Glutamatergic neuron (in vitro differentiated cells): ENCODE measurements at regions not wholly inside any gene's neighbourhood (a gene's known extent, or its start where the extent isn't known, plus 50 kb on each side); places are given as distances from the start of the nearest gene placed in this dataset.
"Not testable (repeated sequence)": the region's sequence is repeated elsewhere in the genome, so short reads cannot be mapped to it uniquely, and the experiment has no call there.

ENCODE experiments used
- DNase-seq: peaks from one replicate; pipeline ENCODE4 v3.0.0; 2022
- H3K27ac Mint-ChIP-seq: one replicate; pipeline ENCODE4 v1.8.0; 2020; ENCODE audit warnings: mild to moderate bottlenecking, mixed read lengths, inconsistent platforms; ENCODE audit not compliant: unreplicated experiment
- H3K27me3 Mint-ChIP-seq: one replicate; pipeline ENCODE4 v1.8.0; 2020; ENCODE audit warnings: mild to moderate bottlenecking, moderate library complexity, mixed read lengths, inconsistent platforms; ENCODE audit not compliant: unreplicated experiment
- H3K36me3 Mint-ChIP-seq: one replicate; pipeline ENCODE4 v1.8.0; 2020; ENCODE audit warnings: mild to moderate bottlenecking, mixed read lengths, inconsistent platforms; ENCODE audit not compliant: unreplicated experiment
- H3K4me1 Mint-ChIP-seq: one replicate; pipeline ENCODE4 v1.8.0; 2020; ENCODE audit warnings: mild to moderate bottlenecking, low read depth, mixed read lengths, inconsistent platforms; ENCODE audit not compliant: unreplicated experiment
- H3K4me3 Mint-ChIP-seq: one replicate; pipeline ENCODE4 v1.8.0; 2020; ENCODE audit warnings: mild to moderate bottlenecking, mixed read lengths, inconsistent platforms; ENCODE audit not compliant: unreplicated experiment
- H3K9me3 Mint-ChIP-seq: one replicate; pipeline ENCODE4 v1.8.0; 2020; ENCODE audit warnings: mild to moderate bottlenecking, moderate library complexity, mixed read lengths, inconsistent platforms; ENCODE audit not compliant: unreplicated experiment
- TF ChIP-seq, protein P1 (sequence below): fragments of 200-600 bp; sonication (generic); IDR thresholded peaks from one replicate; pipeline ENCODE4 v1.5.0; 2021; ENCODE audit not compliant: partially characterized antibody, unreplicated experiment

DNA sequence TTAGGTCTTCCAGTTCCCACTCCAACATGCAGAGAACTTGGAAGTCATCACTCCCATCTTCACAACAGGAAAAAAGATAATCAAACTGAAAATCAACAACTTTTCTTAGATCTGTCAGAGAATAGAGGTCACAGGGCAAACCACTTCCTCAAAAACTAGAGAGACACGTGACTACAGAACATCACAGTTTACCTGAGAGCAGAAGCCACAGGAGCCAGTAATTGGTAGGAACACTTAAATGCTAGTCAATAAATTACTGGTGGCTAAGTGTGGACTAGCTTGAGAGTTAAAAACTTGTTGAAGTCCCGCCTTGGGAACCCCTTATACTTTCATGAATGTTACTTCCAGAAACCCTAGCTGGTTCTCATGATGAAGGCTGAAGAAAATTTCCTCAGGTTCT, 81.1 kb downstream of the THSD1 start:
- H3K27ac Mint-ChIP-seq, H3K36me3 Mint-ChIP-seq, DNase-seq, H3K4me1 Mint-ChIP-seq, H3K9me3 Mint-ChIP-seq, H3K27me3 Mint-ChIP-seq, H3K4me3 Mint-ChIP-seq: not testable (repeated sequence)

GRCh38 chr13:52319876-52320275, 86.1 kb downstream of the THSD1 start:
- H3K27me3 Mint-ChIP-seq = no peaks in the 10 kb centered on the region
- no peaks in the 10 kb centered on the region for H3K9me3 Mint-ChIP-seq
- no peaks in the 10 kb centered on the region for H3K4me1 Mint-ChIP-seq
- no peak overlapping the region for H3K4me3 Mint-ChIP-seq
- no peaks in the 10 kb centered on the region for H3K36me3 Mint-ChIP-seq
- TF ChIP-seq, protein P1, sequence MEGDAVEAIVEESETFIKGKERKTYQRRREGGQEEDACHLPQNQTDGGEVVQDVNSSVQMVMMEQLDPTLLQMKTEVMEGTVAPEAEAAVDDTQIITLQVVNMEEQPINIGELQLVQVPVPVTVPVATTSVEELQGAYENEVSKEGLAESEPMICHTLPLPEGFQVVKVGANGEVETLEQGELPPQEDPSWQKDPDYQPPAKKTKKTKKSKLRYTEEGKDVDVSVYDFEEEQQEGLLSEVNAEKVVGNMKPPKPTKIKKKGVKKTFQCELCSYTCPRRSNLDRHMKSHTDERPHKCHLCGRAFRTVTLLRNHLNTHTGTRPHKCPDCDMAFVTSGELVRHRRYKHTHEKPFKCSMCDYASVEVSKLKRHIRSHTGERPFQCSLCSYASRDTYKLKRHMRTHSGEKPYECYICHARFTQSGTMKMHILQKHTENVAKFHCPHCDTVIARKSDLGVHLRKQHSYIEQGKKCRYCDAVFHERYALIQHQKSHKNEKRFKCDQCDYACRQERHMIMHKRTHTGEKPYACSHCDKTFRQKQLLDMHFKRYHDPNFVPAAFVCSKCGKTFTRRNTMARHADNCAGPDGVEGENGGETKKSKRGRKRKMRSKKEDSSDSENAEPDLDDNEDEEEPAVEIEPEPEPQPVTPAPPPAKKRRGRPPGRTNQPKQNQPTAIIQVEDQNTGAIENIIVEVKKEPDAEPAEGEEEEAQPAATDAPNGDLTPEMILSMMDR = no peak
- no peak for DNase-seq
- no peak overlapping the region for H3K27ac Mint-ChIP-seq

DNA sequence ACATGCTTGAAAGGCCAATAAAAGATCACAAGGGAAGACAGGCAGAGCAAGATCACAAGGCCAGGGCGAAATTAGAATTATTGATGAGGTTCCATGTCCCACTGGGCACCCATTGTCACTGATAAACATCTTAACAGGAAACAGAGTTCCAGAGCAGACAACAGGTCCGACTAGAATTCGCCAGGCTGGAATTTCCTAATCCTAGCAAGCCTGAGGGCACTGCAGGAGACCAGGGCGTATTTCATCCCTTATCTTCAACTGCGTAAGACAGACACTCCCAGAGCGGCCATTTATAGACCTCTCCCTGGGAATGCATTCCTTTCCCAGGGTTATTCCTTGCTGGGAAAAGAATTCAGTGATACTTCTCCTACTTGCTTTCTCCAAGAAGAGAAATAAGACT, 96.1 kb downstream of the THSD1 start:
- H3K27me3 Mint-ChIP-seq, H3K27ac Mint-ChIP-seq, H3K9me3 Mint-ChIP-seq: not testable (repeated sequence)

GRCh38 chr13:52306336-52306735, 99.6 kb downstream of the THSD1 start:
- H3K4me3 Mint-ChIP-seq, H3K4me1 Mint-ChIP-seq, DNase-seq, H3K27ac Mint-ChIP-seq, H3K9me3 Mint-ChIP-seq, H3K27me3 Mint-ChIP-seq: not testable (repeated sequence)
- peaks cover 11% of the 10 kb centered on the region for H3K36me3 Mint-ChIP-seq

More for the DNA sequence above, 96.1 kb downstream of the THSD1 start:
- H3K4me1 Mint-ChIP-seq, DNase-seq, H3K4me3 Mint-ChIP-seq: not testable (repeated sequence)
- H3K36me3 Mint-ChIP-seq = peaks cover 17% of the 10 kb centered on the region

GRCh38 chr13:52303098-52303497, 102.9 kb downstream of the THSD1 start:
- DNase-seq, H3K27ac Mint-ChIP-seq, H3K27me3 Mint-ChIP-seq, H3K4me1 Mint-ChIP-seq, H3K9me3 Mint-ChIP-seq, H3K4me3 Mint-ChIP-seq, H3K36me3 Mint-ChIP-seq: not testable (repeated sequence)

GRCh38 chr13:52302688-52303087, 103.3 kb downstream of the THSD1 start:
- not testable (repeated sequence) for DNase-seq, H3K4me1 Mint-ChIP-seq, H3K4me3 Mint-ChIP-seq

GRCh38 chr13:52301810-52302400, 104.1 kb downstream of the THSD1 start:
- not testable (repeated sequence) for DNase-seq

More at GRCh38 chr13:52302688-52303087, 103.3 kb downstream of the THSD1 start:
- H3K27me3 Mint-ChIP-seq, H3K9me3 Mint-ChIP-seq, H3K36me3 Mint-ChIP-seq, H3K27ac Mint-ChIP-seq: not testable (repeated sequence)

GRCh38 chr13:52298079-52298661, 107.8 kb downstream of the THSD1 start:
- not testable (repeated sequence) for DNase-seq, H3K27me3 Mint-ChIP-seq, H3K27ac Mint-ChIP-seq, H3K9me3 Mint-ChIP-seq, H3K4me3 Mint-ChIP-seq, H3K36me3 Mint-ChIP-seq, H3K4me1 Mint-ChIP-seq

More at GRCh38 chr13:52301810-52302400, 104.1 kb downstream of the THSD1 start:
- H3K4me3 Mint-ChIP-seq, H3K27ac Mint-ChIP-seq, H3K9me3 Mint-ChIP-seq, H3K4me1 Mint-ChIP-seq, H3K27me3 Mint-ChIP-seq, H3K36me3 Mint-ChIP-seq: not testable (repeated sequence)

GRCh38 chr13:52288891-52289290, 117.1 kb downstream of the THSD1 start:
- not testable (repeated sequence) for H3K27ac Mint-ChIP-seq, H3K27me3 Mint-ChIP-seq, H3K4me3 Mint-ChIP-seq, H3K36me3 Mint-ChIP-seq, H3K4me1 Mint-ChIP-seq, DNase-seq, H3K9me3 Mint-ChIP-seq

DNA sequence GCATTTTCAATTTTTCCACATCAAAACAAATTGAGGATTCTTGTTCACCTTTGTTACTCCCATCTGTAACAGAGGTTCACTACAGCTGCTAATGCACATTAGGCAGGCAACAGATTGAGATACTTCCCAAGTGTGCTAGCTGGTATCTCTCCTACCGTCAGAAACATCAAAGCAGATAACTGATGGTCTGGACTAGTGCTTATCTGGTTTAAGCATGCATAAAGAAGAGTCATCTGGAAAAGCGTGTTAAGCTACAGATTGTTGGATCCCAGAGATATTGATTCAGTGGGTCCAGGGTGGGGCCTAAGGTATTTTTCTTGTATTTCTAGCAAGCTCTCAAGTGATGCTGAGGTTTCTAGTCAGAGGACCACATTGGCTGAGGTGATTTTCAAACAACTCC, 122.0 kb upstream of the NEK3 start:
- H3K4me1 Mint-ChIP-seq, H3K27ac Mint-ChIP-seq, H3K9me3 Mint-ChIP-seq, H3K4me3 Mint-ChIP-seq, H3K27me3 Mint-ChIP-seq, DNase-seq, H3K36me3 Mint-ChIP-seq: not testable (repeated sequence)

DNA sequence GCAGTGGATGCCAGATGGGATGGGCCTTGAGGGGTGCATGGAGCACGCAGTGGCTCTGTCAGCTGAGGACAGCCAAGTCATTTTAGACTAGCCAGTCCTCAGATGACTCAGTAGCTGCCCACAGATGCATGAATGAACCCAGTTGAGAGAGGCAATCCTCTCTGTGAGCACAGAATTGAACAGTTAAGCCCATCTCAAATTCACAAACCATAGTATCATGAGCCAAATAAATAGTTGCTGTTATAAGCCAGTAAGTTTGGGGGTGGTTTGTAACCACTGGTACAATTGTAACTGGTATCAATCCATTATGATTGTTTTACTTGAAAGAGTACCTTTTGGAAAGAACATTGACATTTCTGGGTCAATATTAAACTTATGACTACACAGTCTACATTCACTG, 120.0 kb upstream of the NEK3 start:
- not testable (repeated sequence) for H3K36me3 Mint-ChIP-seq, H3K9me3 Mint-ChIP-seq, DNase-seq, H3K4me3 Mint-ChIP-seq, H3K4me1 Mint-ChIP-seq, H3K27me3 Mint-ChIP-seq, H3K27ac Mint-ChIP-seq

DNA sequence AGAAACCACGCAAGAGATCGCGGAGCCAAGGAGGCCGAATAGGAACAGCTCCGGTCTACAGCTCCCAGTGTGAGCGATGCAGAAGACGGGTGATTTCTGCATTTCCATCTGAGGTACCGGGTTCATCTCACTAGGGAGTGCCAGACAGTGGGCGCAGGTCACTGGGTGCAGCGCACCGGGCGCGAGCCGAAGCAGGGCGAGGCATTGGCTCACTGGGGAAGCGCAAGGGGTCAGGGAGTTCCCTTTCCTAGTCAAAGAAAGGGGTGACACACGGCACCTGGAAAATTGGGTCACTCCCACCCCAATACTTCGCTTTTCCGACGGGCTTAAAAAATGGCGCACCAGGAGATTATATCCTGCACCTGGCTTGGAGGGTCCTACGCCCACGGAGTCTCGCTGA, 94.9 kb upstream of the NEK3 start:
- not testable (repeated sequence) for H3K36me3 Mint-ChIP-seq, H3K27ac Mint-ChIP-seq, DNase-seq, H3K4me3 Mint-ChIP-seq, H3K27me3 Mint-ChIP-seq, H3K4me1 Mint-ChIP-seq, H3K9me3 Mint-ChIP-seq
